ENCODE measurements at regions not wholly inside any gene's neighbourhood (a gene's known extent, or its start where the extent isn't known, plus 50 kb on each side); places are given as distances from the start of the nearest gene placed in this dataset.
"Not testable (repeated sequence)": the region's sequence is repeated elsewhere in the genome, so short reads cannot be mapped to it uniquely, and the experiment has no call there.

GRCh38 chr4:12492730-12493393, 991.3 kb downstream of the RAB28 start:
- no peak for DNase-seq (ENCODE audit: low read depth in 1 of 2, low spot score in 1 of 2)

DNA sequence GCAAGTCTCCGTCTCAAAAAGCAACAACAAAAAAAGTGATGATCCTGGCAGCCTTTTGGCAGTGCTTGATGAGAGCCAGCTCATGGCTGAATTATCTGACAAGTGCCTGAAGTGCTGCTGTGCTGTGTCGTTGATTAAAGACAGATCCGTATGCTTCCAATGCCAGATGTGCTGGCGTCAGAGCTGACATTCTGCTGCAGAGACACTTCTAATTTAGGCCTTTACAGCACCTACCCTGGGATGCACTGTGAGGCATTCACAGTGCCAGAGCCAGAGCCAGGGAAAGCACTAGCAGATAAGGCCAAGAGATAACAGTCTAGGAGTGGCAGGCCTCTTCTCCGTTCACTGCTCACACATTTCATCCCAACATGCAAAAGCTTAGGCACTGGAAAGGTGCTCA, 995.5 kb downstream of the RAB28 start:
- no peak for DNase-seq (ENCODE audit: low read depth in 1 of 2, low spot score in 1 of 2)

GRCh38 chr4:12487000-12487399, 997.1 kb downstream of the RAB28 start:
- no peak for DNase-seq (ENCODE audit: low read depth in 1 of 2, low spot score in 1 of 2)

GRCh38 chr4:12472087-12472486, 1012.1 kb downstream of the RAB28 start:
- no peak for DNase-seq (ENCODE audit: low read depth in 1 of 2, low spot score in 1 of 2)

DNA sequence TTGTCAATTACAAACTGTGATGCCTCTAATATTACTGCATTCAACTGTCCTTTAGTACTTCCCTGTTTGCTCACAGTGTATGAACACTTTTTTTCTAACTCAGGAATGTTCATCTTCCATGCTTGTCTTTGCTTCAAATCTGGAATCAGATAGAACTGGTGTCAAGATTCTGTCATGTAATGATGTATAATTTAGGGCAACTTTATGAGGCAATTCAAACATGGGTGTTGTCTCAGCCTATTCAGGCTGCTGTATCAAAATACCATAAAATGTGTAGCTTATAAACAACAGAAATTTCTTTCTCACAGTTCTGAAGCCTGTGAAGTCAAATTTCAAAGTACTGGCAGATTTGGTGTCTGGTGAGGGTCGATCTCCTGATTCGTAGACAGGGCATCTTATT, 1012.9 kb downstream of the RAB28 start:
- no peak for DNase-seq (ENCODE audit: low read depth in 1 of 2, low spot score in 1 of 2)

DNA sequence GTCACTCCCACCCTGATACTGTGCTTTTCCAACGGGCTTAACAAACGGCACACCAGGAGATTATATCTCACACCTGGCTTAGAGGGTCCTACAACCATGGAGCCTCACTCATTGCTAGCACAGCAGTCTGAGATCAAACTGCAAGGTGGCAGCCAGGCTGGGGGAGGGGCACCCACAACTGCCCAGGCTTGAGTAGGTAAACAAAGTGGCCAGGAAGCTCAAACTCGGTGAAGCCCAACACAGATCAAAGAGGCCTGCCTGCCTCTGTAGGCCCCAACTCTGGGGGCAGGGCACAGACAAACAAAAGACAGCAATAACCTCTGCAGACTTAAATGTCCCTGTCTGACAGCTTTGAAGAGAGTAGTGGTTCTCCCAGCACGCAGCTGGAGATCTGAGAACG, 1022.6 kb downstream of the RAB28 start:
- DNase-seq (ENCODE audit: low read depth in 1 of 2, low spot score in 1 of 2): not testable (repeated sequence)

DNA sequence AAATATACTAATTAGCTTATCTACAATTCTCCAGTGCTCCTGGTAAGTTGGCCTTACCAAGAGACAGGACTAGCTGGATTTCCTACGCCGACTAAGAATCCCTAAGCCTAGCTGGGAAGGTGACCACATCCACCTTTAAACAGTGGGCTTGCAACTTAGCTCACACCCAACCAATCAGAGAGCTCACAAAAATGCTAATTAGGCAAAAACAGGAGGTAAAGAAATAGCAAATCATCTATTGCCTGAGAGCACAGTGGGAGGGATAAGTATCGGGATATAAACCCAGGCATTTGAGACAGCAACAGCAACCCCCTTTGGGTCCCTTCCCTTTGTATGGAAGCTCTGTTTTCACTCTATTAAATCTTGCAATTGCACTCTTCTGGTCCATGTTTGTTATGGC, 1025.0 kb downstream of the RAB28 start:
- no peak for DNase-seq (ENCODE audit: low read depth in 1 of 2, low spot score in 1 of 2)

- DNase-seq (ENCODE audit: low read depth in 1 of 2, low spot score in 1 of 2): no peak
Observed at GRCh38 chr4:12458621-12459020, 1025.5 kb downstream of the RAB28 start.

GRCh38 chr4:12452291-12452690, 1023.6 kb upstream of the HS3ST1 start:
- DNase-seq (ENCODE audit: low read depth in 1 of 2, low spot score in 1 of 2): no peak

GRCh38 chr4:12447451-12447850, 1018.8 kb upstream of the HS3ST1 start:
- no peak for DNase-seq (ENCODE audit: low read depth in 1 of 2, low spot score in 1 of 2)

DNA sequence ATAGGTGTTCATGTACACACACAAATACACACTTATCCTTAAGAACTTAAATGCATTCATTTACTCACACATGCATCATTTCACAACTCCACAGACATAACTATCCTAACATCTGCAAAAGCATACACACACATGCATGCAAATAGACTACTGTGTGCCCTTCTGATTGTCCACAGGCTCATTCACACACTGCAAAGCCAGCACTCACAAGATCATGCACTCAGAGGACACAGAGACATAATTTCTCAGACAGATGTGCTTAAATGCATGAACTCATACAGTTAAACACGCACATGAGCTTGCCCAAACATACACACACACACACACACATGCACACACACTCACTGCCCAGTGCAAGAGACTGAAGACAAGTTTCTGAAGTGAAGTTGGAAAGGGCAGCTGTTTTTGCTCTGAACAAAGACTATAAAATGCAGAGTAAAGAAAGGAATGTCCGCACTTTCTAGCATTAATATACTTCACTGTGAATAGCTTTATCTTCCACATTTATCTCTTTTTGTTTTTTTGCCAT, 1018.0 kb upstream of the HS3ST1 start:
- no peak for DNase-seq (ENCODE audit: low read depth in 1 of 2, low spot score in 1 of 2)

DNA sequence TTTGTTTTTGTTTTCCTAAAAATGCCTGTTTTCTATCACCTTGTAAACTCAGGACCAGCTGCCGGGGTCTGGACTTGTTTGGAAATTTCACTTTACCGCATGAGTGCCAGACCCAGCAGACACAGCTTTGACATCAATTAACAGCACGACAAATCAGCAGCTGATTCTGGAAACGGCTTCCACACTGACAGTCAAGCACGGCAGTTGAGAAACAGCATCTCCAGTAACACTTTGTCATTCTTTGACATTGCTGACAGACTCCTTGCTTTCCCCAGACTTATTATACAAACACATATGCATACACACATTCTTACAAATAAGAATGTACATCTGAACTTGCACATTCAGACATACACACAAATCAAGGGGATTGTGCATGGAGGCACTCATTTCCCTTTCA, 1017.6 kb upstream of the HS3ST1 start:
- no peak for DNase-seq (ENCODE audit: low read depth in 1 of 2, low spot score in 1 of 2)

- DNase-seq (ENCODE audit: low read depth in 1 of 2, low spot score in 1 of 2): no peak
Observed at GRCh38 chr4:12445711-12446235, 1017.1 kb upstream of the HS3ST1 start.

GRCh38 chr4:12439633-12440305, 1011.1 kb upstream of the HS3ST1 start:
- DNase-seq (ENCODE audit: low read depth in 1 of 2, low spot score in 1 of 2): no peak

DNA sequence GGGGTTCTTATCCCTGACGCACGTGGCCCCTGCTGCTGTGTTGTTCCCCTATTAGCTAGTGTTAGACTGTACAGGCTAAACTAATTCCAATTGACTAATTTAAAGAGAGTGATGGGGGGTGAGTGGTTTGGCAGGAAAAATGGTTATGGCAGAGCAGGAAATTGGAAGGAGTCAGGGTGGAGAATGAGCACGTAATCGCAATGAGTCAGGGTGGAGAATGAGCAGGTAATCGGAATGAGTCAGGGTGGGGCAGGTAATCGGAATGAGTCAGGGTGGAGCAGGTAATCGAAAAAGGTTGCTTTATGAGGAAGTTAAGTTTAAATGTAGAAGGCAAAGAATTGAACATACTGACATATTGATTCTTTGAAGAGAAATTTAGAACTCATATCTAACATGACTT, 1002.6 kb upstream of the HS3ST1 start:
- DNase-seq (ENCODE audit: low read depth in 1 of 2, low spot score in 1 of 2): not testable (repeated sequence)

- no peak for DNase-seq (ENCODE audit: low read depth in 1 of 2, low spot score in 1 of 2)
Observed at GRCh38 chr4:12421364-12421763, 992.7 kb upstream of the HS3ST1 start.

GRCh38 chr4:12416755-12417154, 988.1 kb upstream of the HS3ST1 start:
- no peak for DNase-seq (ENCODE audit: low read depth in 1 of 2, low spot score in 1 of 2)

GRCh38 chr4:12414181-12414812, 985.6 kb upstream of the HS3ST1 start:
- no peak for DNase-seq (ENCODE audit: low read depth in 1 of 2, low spot score in 1 of 2)

- DNase-seq (ENCODE audit: low read depth in 1 of 2, low spot score in 1 of 2): no peak
Observed at GRCh38 chr4:12411072-12411471, 982.4 kb upstream of the HS3ST1 start.

- DNase-seq (ENCODE audit: low read depth in 1 of 2, low spot score in 1 of 2): no peak
Observed at GRCh38 chr4:12409507-12410190, 981.0 kb upstream of the HS3ST1 start.

DNA sequence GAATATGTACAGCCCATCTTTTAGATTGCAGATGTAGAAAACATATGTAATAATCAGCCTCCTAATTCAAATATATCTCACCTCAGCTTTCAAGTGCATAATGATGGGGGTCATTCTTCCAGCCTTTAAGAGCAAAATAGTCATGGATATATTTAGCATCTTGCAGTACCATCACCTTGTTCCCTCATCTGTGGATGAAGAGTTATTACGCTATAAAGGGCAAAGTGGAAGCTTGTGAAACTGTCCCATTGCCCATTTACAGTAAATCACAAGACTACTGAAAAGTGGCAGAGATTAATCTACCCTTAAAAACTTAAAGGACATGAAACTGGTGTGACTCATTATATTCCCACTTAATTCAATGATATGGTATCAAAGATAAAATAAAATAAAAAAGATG, 979.7 kb upstream of the HS3ST1 start:
- no peak for DNase-seq (ENCODE audit: low read depth in 1 of 2, low spot score in 1 of 2)

Data from activated CD4-positive, alpha-beta T cell treated with anti-CD3 and anti-CD28 coated beads, Interleukin-2, amount 50 U/mL, for 24 hours (primary cell).